GM21423 (cell line): ENCODE measurements at regions not wholly inside any gene's neighbourhood (a gene's known extent, or its start where the extent isn't known, plus 50 kb on each side); places are given as distances from the start of the nearest gene placed in this dataset.

Experiments
- ATAC-seq: cut with Tn5 transposase; IDR thresholded peaks from one replicate; pipeline ENCODE4 v1.9.1; 2021; ENCODE audit warnings: mild to moderate bottlenecking, moderate library complexity; ENCODE audit not compliant: unreplicated experiment

DNA sequence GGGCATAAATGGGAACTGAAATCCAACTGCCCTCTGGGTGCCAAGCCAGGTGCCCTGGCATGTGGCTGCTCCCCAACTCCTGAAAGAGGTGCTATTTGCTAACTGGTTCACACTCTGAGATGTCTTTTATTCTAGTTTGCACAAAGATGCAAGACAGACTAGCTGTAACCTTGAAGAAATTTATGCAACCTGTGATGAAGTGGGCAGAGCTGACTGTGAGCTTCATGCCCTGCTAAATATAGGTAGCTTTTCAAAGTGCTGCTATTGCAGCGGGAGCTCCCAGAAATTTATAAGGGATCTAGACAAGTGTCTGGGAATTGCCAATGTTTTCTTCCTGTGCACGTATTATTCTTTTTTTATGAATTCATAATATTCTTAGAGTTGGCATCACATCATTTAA is 517.5 kb downstream of the RNF144B start:
- no peak for ATAC-seq

DNA sequence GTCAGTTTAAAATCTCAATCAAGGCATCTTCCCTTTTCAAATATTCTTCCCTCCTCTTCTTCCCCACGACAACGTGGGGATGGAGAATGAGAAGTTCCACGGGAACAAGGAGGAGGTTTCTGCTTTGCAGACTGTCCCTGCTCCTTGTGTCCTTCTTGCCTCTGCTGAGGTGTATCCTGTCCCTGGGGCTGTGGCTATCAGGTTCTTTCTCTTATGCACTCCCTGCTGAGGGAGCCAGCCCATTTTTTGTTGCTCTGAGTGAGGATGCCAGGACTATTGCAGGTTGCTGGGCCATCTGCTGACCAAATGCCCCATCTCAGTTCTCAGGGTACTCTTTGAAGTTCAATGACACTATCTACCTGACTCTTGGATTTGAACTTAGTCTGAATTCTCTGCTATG is 533.6 kb downstream of the RNF144B start:
- no peak for ATAC-seq

DNA sequence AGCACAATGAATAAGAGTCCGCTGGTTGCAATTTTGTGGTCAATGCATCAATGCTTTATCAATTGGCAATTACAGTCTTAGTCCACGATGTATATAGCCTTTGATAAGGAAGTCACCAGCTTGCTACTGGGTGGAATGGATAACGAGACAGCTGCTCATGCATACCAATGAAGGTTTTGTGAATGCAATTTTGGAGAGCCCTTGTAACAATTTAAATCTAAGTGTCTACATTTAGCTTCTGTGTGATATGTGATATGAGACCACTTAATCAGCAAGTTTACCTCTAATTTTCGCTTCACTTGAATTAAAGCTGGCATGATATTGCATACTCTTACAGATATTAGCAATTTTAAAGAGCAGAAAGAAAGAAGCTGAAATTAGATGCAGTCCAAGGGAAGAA is 543.9 kb downstream of the RNF144B start:
- ATAC-seq = no peak

DNA sequence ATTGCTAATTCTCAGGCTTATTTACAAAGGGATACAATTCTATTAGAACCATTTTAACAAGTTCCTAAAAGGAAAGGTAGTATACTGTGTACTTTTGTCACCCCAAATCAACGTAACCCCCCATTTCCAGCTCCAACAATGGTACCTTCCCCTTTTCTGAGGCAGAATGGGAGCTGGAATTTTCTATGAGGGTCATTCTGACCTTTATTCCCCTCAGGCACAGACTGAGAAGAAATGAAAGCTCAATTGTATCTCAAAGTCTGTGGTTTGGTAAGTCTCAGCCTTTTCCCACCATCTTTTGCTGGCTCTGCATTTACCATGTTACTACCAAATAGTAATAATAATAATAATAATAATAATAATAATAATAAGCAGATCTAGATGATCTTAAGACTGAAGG is 571.0 kb downstream of the RNF144B start:
- no peak for ATAC-seq

DNA sequence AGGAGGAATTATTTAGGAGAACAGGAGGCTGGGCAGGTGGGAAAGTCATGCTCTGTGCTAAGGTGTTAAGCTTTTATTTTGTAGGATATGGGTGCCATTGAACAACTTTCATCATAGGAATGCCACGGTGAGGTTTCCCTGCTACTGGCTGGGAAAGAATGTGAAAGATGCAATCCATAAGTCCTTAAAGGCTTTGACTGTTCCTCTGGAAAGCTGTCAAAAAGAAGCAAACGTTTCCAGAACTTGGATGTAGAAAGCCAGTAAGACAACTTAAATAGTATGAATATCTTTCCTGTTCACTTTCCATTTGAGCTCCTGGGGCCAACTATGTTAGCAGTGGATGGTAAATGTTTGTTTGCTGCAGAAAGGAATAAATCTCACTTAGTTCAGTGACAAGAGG is 574.4 kb downstream of the RNF144B start:
- ATAC-seq = no peak

DNA sequence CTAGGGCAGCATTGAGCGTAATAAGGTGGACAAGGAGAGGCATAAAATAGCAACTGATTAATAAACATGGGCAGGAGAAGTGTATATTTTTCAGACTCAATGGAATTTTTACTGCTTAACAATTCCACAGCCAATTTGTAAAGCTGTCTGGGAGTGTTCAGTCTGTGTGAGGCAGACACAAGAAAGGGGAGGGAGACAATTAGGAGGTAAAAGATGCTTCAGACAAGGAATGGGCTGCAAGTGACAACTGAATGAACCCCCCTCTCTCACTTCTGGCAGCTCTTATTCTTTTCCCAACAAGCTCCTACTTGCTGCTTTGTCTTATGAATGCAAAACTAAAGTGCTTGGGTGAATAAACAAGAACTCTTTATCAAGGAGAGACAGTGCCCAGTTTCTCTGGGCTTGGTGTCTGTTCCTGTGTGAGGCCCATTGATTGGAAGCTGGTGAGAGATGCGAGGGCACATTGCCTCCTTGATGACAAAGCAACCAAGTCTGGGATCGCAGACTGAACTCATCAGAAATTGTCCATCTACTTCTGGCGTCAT is 575.3 kb downstream of the RNF144B start:
- no peak for ATAC-seq

DNA sequence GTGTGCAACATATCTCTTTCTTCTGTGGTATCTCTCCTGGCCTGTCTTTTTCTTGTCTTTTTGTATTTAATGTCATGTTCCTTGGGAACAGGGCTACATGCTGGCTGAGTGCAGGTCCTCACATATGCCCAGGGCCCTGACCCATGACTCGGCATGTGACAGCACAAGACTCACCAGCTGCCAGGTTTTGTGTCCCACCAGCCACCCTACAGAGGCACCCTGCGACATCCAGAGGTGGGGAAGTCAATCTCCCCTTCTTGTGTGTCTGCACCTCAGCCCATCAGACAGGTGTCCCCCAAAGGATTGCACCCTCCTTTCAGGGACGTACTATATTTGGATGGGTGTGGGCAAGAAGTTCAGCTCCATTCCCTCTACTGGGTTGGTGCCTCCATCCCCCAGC is 576.3 kb downstream of the RNF144B start:
- ATAC-seq = no peak

DNA sequence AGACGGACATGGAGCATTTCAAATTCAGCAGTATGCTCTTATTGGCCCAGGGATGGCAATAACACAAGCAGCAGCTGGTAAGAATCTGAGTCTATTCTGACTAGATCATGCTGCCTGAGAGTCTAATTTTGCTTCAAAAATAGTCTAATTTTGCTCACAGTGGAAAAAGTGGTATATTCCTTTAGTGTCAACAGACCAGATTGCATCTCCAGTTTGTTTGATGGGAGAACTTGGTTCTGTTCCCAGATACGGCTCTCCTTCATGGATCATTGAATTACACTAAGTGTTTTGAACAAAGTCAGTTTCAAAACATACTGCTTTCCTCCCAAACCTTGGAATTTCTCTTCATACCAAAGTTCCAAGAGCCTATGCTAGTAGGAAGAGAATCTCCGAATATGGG is 586.1 kb downstream of the RNF144B start:
- no peak for ATAC-seq

DNA sequence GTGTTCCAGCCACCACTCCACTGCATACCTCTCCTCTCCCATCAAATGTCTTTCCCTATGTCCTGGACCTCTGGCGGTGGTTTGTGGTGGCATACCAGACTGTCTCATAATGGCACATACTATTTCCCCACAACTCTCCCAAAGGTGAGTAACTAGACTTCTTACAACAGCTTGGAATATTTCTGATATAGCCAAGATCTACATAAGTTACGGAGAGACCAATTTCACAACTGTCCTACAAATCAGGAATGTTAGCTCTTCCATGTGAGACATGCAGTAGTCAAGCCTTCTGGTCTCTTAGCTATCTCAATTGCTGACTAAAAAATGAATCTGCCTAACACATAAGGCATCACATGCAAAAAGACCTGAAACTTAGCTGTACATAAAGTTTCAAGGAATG is 588.9 kb downstream of the RNF144B start:
- ATAC-seq = no peak

DNA sequence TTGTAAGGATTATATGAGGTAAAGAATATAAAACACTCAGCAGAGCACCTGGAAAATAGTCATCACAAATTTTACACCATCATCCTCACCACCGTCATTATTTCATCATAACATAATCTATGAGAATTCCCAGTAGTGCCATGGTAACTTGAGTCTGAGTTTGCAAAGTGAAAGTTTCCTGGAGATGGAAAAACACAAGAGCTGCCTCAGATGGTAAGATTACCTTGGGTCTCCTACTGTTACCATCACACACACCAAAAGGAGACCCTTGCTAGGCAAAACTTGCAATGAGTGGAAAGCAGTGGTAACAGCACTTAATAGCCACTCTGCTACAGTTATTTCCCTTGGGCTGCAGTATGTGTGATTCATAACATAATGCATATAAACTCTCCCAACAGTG is 589.8 kb downstream of the RNF144B start:
- ATAC-seq = no peak

DNA sequence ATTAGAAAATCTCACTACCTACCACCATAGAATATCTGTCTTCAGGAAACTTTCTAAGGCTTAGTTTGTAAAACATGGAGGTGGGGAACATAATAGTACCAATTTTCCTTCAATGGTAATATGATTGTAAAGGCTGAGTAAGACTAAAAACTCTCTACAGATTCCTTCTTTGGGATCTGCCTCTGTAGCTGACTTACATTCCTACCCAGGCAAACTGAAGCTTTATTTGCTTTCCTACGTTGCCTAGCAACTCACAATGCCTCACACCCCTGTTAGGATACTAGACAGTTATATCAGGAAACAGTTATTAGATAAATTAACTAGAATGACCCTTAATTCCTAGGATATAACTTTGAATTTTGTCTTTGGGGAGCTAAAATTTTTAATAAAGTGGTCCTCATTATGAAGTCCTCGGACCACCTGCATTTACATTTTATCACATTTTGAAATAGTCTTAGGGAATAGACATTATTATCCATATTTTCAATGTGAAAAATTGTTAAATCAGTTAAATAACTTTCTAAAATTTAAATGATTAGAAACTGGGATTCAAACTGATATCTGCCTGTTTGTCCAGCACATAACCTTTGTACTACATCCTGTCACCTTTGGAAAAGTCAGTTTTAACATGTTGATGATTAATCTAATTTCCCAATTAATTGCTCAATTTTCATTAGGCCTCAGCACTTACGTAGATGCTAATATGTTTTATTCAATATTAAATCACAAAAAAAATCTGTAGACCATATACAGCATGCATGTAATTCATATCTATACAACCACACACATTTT is 591.4 kb downstream of the RNF144B start:
- ATAC-seq = no peak

DNA sequence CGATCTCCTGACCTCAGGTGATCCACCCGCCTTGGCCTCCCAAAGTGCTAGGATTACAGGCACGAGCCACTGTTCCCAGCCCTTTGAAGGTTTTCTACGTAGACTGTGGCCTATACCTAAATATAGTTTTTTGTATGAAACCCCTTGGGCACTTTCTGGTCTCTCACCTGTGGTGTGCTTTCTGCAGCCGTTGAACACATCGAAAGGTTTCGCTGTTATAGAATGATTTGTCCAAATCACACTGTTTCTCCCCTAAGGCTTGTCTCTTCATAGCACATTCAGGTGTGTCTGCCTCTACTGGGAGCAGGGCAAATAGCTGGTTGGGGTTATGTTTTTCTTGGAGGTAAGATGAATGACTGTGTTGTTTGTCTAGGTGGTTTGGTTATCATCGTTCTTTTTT is 597.9 kb downstream of the RNF144B start:
- no peak for ATAC-seq

DNA sequence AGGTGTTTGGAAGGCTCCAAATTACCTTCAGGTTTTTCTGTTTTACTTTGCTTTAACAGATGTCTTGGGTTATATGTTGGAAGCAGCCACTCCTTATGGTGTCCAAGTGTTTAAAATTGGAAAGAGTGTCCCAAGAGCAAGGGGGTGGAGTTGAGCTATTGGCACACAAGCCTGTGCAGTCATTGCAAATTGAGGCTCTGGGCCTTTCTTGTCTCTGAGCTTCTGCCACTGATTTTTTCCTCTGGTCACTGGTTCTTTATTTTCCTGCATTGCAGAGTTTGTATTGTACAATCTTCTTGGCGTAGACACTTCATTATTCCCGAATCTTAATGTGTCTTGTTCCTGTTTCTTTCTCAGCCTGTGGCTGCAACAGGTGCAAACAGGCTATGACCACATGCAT is 598.8 kb downstream of the RNF144B start:
- no peak for ATAC-seq

DNA sequence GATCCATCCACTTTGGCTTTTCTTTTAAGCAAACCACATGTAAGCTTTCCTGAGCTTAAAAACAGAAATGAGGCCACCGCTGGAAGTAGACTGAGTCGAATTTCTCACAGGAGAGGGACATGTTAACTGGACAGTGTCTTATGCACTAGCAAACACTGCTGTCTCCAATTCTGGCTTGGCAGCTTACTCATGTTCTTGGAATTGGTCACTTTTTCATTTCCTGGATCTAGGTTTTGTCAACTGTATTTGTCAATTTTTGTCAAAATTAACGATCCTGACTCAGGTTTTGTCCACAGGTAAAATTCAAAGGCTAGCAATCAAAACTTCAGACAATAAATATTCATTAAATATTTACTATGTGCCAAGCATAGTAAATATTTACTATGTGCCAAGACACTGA is 601.5 kb downstream of the RNF144B start:
- no peak for ATAC-seq

DNA sequence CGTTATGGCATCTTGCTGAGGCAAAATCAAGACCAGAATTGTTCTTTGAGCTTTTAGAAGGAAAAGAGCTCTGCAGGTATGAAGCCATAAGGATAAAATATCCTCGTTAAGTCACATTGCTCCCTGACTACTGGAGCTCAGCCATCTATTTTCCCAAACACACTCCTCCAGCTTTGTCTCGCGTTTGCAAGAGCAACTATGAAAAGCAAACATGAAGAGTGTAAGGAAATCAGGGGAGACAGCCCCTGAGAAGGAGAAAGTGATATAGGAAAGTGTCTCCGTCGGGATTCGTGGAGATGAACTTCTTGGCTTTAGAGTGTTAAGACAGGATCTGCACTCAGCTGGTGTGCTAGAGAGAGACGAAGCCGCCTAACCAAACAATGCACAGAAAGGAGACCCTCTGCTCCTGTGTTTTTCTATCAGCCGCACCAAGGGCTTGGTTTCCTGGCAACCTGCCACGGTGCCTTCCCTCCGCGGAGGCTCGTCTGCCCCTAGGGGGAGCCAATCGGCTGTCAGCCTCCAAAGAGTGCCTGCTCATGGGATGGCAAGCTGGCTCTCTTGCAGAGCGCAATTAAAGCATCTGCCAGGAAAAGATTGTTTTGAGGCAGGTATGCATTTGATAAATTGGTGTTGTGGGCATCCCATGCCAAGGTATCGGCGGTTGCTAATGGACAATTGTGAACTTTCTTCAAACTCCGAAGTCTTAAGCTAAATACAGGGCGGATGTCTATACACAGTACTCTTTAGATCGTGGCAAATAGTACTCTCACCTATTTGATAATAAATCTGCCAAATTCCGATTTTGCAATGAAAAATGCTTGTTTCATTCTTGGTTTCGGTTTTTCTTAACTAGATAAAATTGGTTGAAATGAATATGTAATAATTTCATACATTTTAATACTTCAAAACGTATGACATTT is 603.2 kb downstream of the RNF144B start:
- peak; percentile 79 for ATAC-seq

DNA sequence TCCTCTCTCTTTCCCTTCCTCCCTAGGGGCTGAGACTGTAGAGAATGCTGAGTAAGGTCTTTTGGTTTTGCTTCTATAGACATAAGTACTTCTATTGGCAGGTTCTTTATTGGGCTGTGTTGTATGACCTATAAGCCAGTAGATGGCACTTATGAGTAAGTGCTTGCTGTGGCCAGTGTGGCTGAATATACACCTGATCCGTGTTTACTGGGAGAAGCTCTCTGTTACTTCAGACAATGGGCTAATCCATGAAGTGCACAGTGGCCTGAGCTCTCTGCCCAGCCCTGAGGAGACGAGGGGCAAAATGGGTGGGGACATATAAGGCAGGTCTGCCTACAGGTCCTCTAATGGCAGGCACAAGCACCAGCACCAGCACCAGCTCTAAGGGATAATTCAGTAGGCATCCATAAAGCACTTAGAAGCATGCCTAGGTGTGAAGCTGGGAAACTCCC is 610.3 kb downstream of the RNF144B start:
- ATAC-seq = peak; percentile 93

DNA sequence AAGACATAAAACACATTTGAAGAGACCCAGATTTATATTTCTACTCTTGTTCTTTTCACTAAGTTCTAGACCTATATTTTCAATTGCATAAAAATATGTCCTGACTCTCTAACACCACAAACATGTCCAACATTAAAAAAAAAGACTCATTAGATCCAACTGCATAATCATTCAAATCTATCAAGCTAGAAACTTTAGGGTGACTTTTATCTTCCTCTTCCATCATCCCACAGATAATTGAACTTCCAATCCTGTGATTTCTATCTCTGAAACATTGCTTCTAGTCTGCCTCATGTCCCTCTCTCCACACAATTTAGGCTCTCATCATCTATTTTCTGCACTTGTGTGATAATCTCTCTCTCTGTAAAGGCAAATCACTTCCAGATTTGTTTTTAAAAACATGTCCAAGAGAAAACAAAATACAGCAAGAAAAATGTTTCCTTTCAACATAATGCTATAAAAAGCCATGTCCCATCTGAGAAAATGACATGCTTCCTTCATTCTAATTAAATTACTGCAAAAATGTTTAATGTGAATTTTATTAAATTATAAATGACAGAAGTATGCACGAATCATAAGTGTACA is 615.9 kb downstream of the RNF144B start:
- no peak for ATAC-seq

DNA sequence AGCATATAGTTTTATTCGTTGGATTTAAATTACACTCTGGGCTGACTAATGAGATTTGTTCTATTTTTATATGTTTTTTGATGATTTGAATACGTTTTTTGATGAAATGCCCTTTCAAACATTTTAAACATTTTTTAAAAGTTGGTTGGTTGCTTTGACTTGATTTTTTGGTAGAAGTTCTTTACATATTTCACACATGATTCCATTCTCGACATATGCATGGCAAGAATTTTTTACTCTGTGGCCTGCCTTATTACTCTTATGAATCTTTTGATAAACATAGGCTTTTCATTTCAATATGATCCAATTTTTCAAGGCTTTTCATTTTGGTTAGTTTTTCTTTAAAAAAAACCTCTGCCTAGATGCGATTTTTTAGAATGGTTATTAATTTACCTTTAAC is 617.0 kb downstream of the RNF144B start:
- ATAC-seq = no peak

DNA sequence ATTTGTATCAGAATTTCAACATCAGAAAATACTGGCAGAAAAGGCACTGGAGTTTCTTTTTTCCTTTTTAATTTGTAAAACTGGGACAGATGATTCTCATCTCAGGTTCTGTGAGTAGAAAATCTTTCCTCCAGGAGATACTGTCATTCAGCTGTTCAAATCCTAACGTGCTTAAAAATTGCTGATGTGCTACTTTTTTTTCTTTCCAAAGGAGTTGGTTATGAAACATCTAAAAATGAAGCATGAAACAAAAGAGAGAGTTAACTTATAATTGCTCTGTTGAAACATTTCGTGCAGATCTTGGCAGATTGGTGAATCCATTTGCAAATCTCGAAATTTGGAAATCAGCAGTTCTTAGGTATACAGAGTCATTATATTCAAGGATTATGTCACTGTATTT is 622.6 kb downstream of the RNF144B start:
- no peak for ATAC-seq

DNA sequence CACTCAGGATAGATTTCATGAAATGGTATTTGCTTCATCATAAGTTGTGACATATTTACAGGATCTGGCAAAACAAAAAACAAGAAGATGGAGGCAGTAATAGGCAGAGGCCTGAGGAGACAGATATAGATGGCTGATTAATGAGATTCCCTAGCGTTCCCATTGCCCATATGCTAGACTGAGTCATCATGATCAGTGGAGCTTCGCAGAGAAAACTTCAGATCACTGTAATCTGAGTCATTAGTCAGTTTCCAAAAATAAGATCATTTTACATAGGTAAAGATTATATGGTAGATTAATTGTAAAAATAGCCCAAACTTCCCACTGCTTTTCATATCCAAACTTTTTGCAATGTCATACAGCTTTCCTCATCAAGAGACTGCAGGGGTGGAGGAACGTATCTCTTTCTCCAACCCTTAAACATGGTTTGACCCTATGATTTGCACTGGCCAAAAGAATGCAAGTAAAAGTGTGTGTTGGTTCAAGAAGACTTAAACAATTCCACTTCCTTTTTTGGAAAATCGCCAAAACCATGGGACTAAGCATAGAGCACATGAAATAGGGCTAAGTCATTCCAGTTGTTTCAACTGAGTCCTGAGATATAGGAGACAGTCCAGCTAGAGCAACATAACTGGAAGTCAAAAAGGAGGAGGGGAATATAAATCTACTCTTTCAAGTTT is 626.0 kb downstream of the RNF144B start:
- no peak for ATAC-seq

DNA sequence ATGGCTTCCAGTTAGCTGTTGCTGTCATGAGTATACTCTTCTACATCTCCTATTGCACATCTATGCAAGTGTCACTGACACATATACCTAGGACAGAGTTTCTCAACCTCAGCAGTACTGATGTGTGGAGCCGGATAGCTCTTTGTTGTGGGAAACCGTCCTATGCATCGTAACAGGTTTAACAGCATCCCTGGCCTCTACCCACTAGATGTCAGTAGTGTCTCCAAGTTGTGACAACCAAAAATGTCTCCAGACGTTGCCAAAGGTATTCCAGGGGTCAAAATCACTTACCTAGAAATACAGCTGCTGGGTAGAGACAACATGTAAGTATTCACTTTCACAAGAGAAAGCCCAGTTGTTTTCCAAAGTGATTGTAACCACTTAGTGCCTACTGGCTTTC is 637.6 kb downstream of the RNF144B start:
- ATAC-seq = no peak
